HCT116 (cell line): ENCODE measurements at regions not wholly inside any gene's neighbourhood (a gene's known extent, or its start where the extent isn't known, plus 50 kb on each side); places are given as distances from the start of the nearest gene placed in this dataset.

Source experiments
- ATAC-seq: fragments of 200-7000 bp; cut with Tn5 transposase; 2 replicates; pipeline ENCODE4 v1.9.1; 2020; ENCODE audit warnings: mild to moderate bottlenecking, moderate library complexity
- BruUV-seq: library from RNA; stranded (reverse); fragments of 400-500 nt; replicated peaks from 2 replicates; lab custom pipeline; 2021; lab: Mats Ljungman, UMichigan
- CTCF ChIA-PET: fragments of 300-600 bp; sonication (Branson Sonifier 250); formaldehyde crosslinking; loops from one replicate; lab custom pipeline; 2021; ENCODE audit warnings: antibody characterized with exemption; lab: Charles Lee
- POLR2A ChIA-PET: fragments of 300-600, 350-600 bp; sonication (Branson Sonifier 250); formaldehyde crosslinking; loops from one replicate; lab custom pipeline; 2021; ENCODE audit warnings: antibody characterized with exemption; lab: Charles Lee
- RAD21 ChIA-PET, 2 experiments: fragments of 300-600 bp; sonication (Branson Sonifier 250); formaldehyde crosslinking; loops; one replicate each; lab custom pipeline; 2023; ENCODE audit warnings: low total read pairs in 2 of 2; ENCODE audit not compliant: uncharacterized antibody in 2 of 2, unreplicated experiment in 2 of 2, low non-redundant PET in 1 of 2; lab: Charles Lee
- DNase-seq: peaks from one replicate; pipeline ENCODE4 v3.0.0-alpha.2; 2010; ENCODE audit warnings: low read depth, low spot score
- H2AFZ ChIP-seq: fragments of 200-600 bp; shearing (Covaris generic), sonication (generic); 2 replicates; pipeline ENCODE4 v1.6.1; 2017; ENCODE audit warnings: low read depth, mixed run types, mixed read lengths, antibody characterized with exemption, low read length; ENCODE audit not compliant: poor library complexity, severe bottlenecking
- H3K27ac ChIP-seq: 2 replicates; pipeline ENCODE4 v1.5.1; 2012; ENCODE audit warnings: low read depth, low read length
- H3K27me3 ChIP-seq: fragments of 200-600 bp; sonication (generic); 2 replicates; pipeline ENCODE4 v1.6.1; 2016; ENCODE audit warnings: mixed run types, low read length, mixed read lengths; ENCODE audit not compliant: insufficient read depth
- H3K36me3 ChIP-seq, 2 experiments: fragments of 200-500 bp in 1 of 2; fragments of 200-600 bp in 1 of 2; sonication (Bioruptor generic) in 1 of 2; sonication (generic) in 1 of 2; 2 replicates each; pipeline versions ENCODE4 v1.5.1 to v1.6.1; 2014 to 2016; ENCODE audit warnings: low read length in 2 of 2, inconsistent platforms in 1 of 2, mixed read lengths in 1 of 2, mixed run types in 1 of 2; ENCODE audit not compliant: insufficient read depth in 2 of 2, control insufficient read depth in 1 of 2
- H3K4me1 ChIP-seq, 2 experiments: fragments of 200-600 bp in 1 of 2; sonication (generic) in 1 of 2; 2 replicates each; pipeline versions ENCODE4 v1.5.1 to v1.6.1; 2012 to 2017; ENCODE audit warnings: low read length in 2 of 2, inconsistent platforms in 1 of 2, mild to moderate bottlenecking in 1 of 2, mixed read lengths in 1 of 2, mixed run types in 1 of 2, moderate library complexity in 1 of 2; ENCODE audit not compliant: insufficient read depth in 2 of 2, control insufficient read depth in 1 of 2
- H3K4me2 ChIP-seq: fragments of 200-600 bp; sonication (generic); 2 replicates; pipeline ENCODE4 v1.6.1; 2017; ENCODE audit warnings: mixed run types, low read length, mixed read lengths
- H3K4me3 ChIP-seq, 2 experiments: fragments of 200-600 bp in 1 of 2; sonication (generic) in 1 of 2; replicated peaks in 1 of 2; 2 replicates each; pipeline ENCODE4 v1.5.1; 2011 to 2016; ENCODE audit warnings: low read length in 2 of 2, control low read depth in 1 of 2, low read depth in 1 of 2, mild to moderate bottlenecking in 1 of 2, mixed read lengths in 1 of 2, mixed run types in 1 of 2
- H3K79me2 ChIP-seq: fragments of 200-600 bp; sonication (generic); 2 replicates; pipeline ENCODE4 v1.6.1; 2017; ENCODE audit warnings: mild to moderate bottlenecking, mixed run types, low read length, moderate library complexity, mixed read lengths; ENCODE audit not compliant: insufficient read depth
- H3K9ac ChIP-seq: fragments of 200-600 bp; sonication (generic); 2 replicates; pipeline ENCODE4 v1.6.1; 2016; ENCODE audit warnings: low read length, mixed read lengths
- H3K9me2 ChIP-seq: fragments of 200-600 bp; sonication (generic), shearing (Covaris generic); 2 replicates; pipeline ENCODE4 v1.6.1; 2017; ENCODE audit warnings: mixed run types, mild to moderate bottlenecking, moderate library complexity; ENCODE audit not compliant: insufficient read depth
- H3K9me3 ChIP-seq, 2 experiments: fragments of 200-500 bp in 1 of 2; fragments of 200-600 bp in 1 of 2; sonication (Bioruptor generic) in 1 of 2; sonication (generic) in 1 of 2; 2 replicates each; pipeline ENCODE4 v1.6.1; 2014 to 2017; ENCODE audit warnings: low read length in 2 of 2, mixed read lengths in 2 of 2, inconsistent platforms in 1 of 2, low read depth in 1 of 2, mild to moderate bottlenecking in 1 of 2, mixed run types in 1 of 2, moderate library complexity in 1 of 2; ENCODE audit not compliant: control insufficient read depth in 1 of 2, insufficient read depth in 1 of 2
- H4K20me1 ChIP-seq: fragments of 200-600 bp; sonication (generic), shearing (Covaris generic); 2 replicates; pipeline ENCODE4 v1.6.1; 2017; ENCODE audit warnings: mixed run types, mild to moderate bottlenecking, moderate library complexity; ENCODE audit not compliant: insufficient read depth
- CBX3 ChIP-seq: IDR thresholded peaks from 2 replicates; pipeline ENCODE4 v1.6.1; 2012; ENCODE audit warnings: low read depth
- CEBPB ChIP-seq: IDR thresholded peaks from 2 replicates; pipeline ENCODE4 v1.6.1; 2012; ENCODE audit warnings: low read depth
- EGR1 ChIP-seq: IDR thresholded peaks from 2 replicates; pipeline ENCODE4 v1.6.1; 2012; ENCODE audit warnings: low read depth
- EZH2 ChIP-seq: fragments of 200-600 bp; sonication (generic); IDR thresholded peaks from 2 replicates; pipeline ENCODE4 v1.6.1; 2017; ENCODE audit warnings: antibody characterized with exemption, mixed run types
- EZH2phosphoT487 ChIP-seq: fragments of 200-600 bp; IDR thresholded peaks from 2 replicates; pipeline ENCODE4 v1.6.1; 2018; ENCODE audit warnings: antibody characterized with exemption, borderline replicate concordance
- FOSL1 ChIP-seq: IDR thresholded peaks from 2 replicates; pipeline ENCODE4 v1.6.1; 2012; ENCODE audit warnings: low read depth
- MAX ChIP-seq: IDR thresholded peaks from 2 replicates; pipeline ENCODE4 v1.6.1; 2012
- POLR2A ChIP-seq: IDR thresholded peaks from 2 replicates; pipeline ENCODE4 v1.7.0; 2011; ENCODE audit warnings: borderline replicate concordance; ENCODE audit not compliant: insufficient read depth, insufficient read length; ENCODE audit errors: extremely low read depth
- POLR2AphosphoS5 ChIP-seq: IDR thresholded peaks from 2 replicates; pipeline ENCODE4 v1.6.1; 2011; ENCODE audit warnings: mild to moderate bottlenecking, low read depth, low read length, moderate library complexity
- RAD21 ChIP-seq: IDR thresholded peaks from 2 replicates; pipeline ENCODE4 v1.6.1; 2012; ENCODE audit warnings: low read depth, mild to moderate bottlenecking
- SIN3A ChIP-seq: IDR thresholded peaks from 2 replicates; pipeline ENCODE4 v1.6.1; 2012; ENCODE audit warnings: low read depth
- SRF ChIP-seq: IDR thresholded peaks from 2 replicates; pipeline ENCODE4 v1.6.1; 2012; ENCODE audit warnings: low read depth
- TCF7L2 ChIP-seq: IDR thresholded peaks from 2 replicates; pipeline ENCODE4 v1.7.0; 2011; ENCODE audit warnings: borderline replicate concordance, inconsistent platforms; ENCODE audit not compliant: insufficient read depth, insufficient read length; ENCODE audit errors: extremely low read depth
- YY1 ChIP-seq: IDR thresholded peaks from 2 replicates; pipeline ENCODE4 v1.6.1; 2011; ENCODE audit warnings: low read length, low read depth, moderate library complexity, mild to moderate bottlenecking; ENCODE audit not compliant: insufficient replicate concordance; ENCODE audit errors: extremely low read depth
- ZFX ChIP-seq: fragments of 450-650 bp; IDR thresholded peaks from 2 replicates; pipeline ENCODE4 v1.6.1; 2017
- ZNF274 ChIP-seq: fragments of 200-500 bp; sonication (Bioruptor generic); IDR thresholded peaks from 2 replicates; pipeline ENCODE4 v1.6.1; 2014; ENCODE audit warnings: mild to moderate bottlenecking, low read depth, low read length, inconsistent platforms
- intact Hi-C: fragments of 100-400 bp; cut with micrococcal nuclease; formaldehyde crosslinking; loops from 2 replicates; pipeline ENCODE4 v1.10.0; 2022

- TF ChIP-seq MAX (no peak), RAD21 (no peak), FOSL1 (no peak)
- no TSS peak for BruUV-seq
- Histone ChIP-seq H2AFZ (no peak overlapping the region), H3K27me3 (no peaks in the 10 kb centered on the region), H3K4me3 (no peak overlapping the region), H3K4me2 (no peak overlapping the region), H3K36me3 (no peaks in the 10 kb centered on the region), H3K4me1 (no peaks in the 10 kb centered on the region), H3K9me2 (no peaks in the 10 kb centered on the region), H3K79me2 (no peaks in the 10 kb centered on the region), H3K9me3 (0 out of 4 replicates have a peak, but pooled peaks cover 0 to 3% of the 10 kb centered on the region in 2 experiments), H3K9ac (no peak overlapping the region), H3K27ac (no peak overlapping the region), H4K20me1 (no peaks in the 10 kb centered on the region)
- DNase-seq: no peak
- ChIA-PET CTCF (no interaction called here), POLR2A (no interaction called here), RAD21 (no interaction called here)
- intact Hi-C loops: no loop called here
- ATAC-seq: no peak
Observed at GRCh38 chr9:13971415-13971814, 342.5 kb downstream of the NFIB start.

GRCh38 chr9:13970426-13970825 is 343.5 kb downstream of the NFIB start:
- Histone ChIP-seq H3K27ac (no peak overlapping the region), H3K36me3 (no peaks in the 10 kb centered on the region)
- POLR2A ChIA-PET: no interaction called here
- CTCF ChIA-PET: no interaction called here
- no peak for TF ChIP-seq POLR2A
- no peak for TF ChIP-seq SRF
- TF ChIP-seq MAX: no peak
- no peak for TF ChIP-seq TCF7L2
- no peak for TF ChIP-seq CEBPB
- TF ChIP-seq ZFX: no peak
- no peak for TF ChIP-seq YY1
- TF ChIP-seq EZH2phosphoT487: no peak
- TF ChIP-seq EZH2: no peak
- no peak for TF ChIP-seq CBX3
- TF ChIP-seq SIN3A: no peak
- TF ChIP-seq FOSL1: no peak
- no peak for TF ChIP-seq POLR2AphosphoS5
- no peak for TF ChIP-seq EGR1
- no peak for TF ChIP-seq ZNF274
- TF ChIP-seq RAD21: no peak
- TF ChIP-seq, all 23 proteins: peak for 0
- no peaks in the 10 kb centered on the region for H3K9me2 ChIP-seq
- DNase-seq (no peak), ATAC-seq (no peak)
- RAD21 ChIA-PET: no interaction called here
- no peaks in the 10 kb centered on the region for H3K4me1 ChIP-seq
- no peak overlapping the region for H3K4me3 ChIP-seq
- no peaks in the 10 kb centered on the region for H4K20me1 ChIP-seq
- no peak overlapping the region for H3K9ac ChIP-seq
- H3K79me2 ChIP-seq: no peaks in the 10 kb centered on the region
- H3K4me2 ChIP-seq: no peak overlapping the region
- 0 out of 4 replicates have a peak, but pooled peaks cover 0 to 3% of the 10 kb centered on the region in 2 experiments for H3K9me3 ChIP-seq
- intact Hi-C loops: no loop called here
- no TSS peak for BruUV-seq
- H3K27me3 ChIP-seq: no peaks in the 10 kb centered on the region
- H2AFZ ChIP-seq: no peak overlapping the region
